ENCODE measurements at regions not wholly inside any gene's neighbourhood (a gene's known extent, or its start where the extent isn't known, plus 50 kb on each side); places are given as distances from the start of the nearest gene placed in this dataset.

GRCh38 chr21:41100826-41101550 lies 67.0 kb upstream of the BACE2 start:
- TF ChIP-seq CTCF (IDR thresholded peaks at IDR 0.05; ENCODE audit: insufficient read depth, low read depth, low read length) (no peak), EZH2 (IDR thresholded peaks at IDR 0.05; ENCODE audit: insufficient read depth, low read length) (no peak)

Data from astrocyte (in vitro differentiated cells and primary cell).